SK-N-SH (cell line): ENCODE measurements at regions not wholly inside any gene's neighbourhood (a gene's known extent, or its start where the extent isn't known, plus 50 kb on each side); places are given as distances from the start of the nearest gene placed in this dataset.

ENCODE experiments used
- CTCF ChIA-PET: fragments of 300-600, 350-600 bp; formaldehyde crosslinking; extraction: SDS; loops from one replicate; lab custom pipeline; 2021; lab: Yijun Ruan, JAX
- POLR2A ChIA-PET: fragments of 350-600 bp; sonication (Branson Sonifier 250); formaldehyde crosslinking; extraction: SDS; loops from one replicate; lab custom pipeline; 2020; ENCODE audit warnings: antibody characterized with exemption, inconsistent platforms; lab: Yijun Ruan, JAX
- DNase-seq: peaks from one replicate; pipeline ENCODE4 v3.0.0; 2012
- H2AFZ ChIP-seq: fragments of 200-600 bp; sonication (generic); 2 replicates; pipeline ENCODE4 v1.8.1; 2016; ENCODE audit warnings: antibody characterized with exemption, mild to moderate bottlenecking, low read depth
- H3F3A ChIP-seq: fragments of 200-600 bp; sonication (generic); replicated peaks from 2 replicates; pipeline ENCODE3; 2016; ENCODE audit warnings: antibody characterized with exemption, mild to moderate bottlenecking; ENCODE audit not compliant: insufficient read depth
- H3K27ac ChIP-seq, 2 experiments: fragments of 200-500 bp in 1 of 2; fragments of 200-600 bp in 1 of 2; sonication (Bioruptor generic) in 1 of 2; sonication (generic), shearing (Covaris generic) in 1 of 2; 2 replicates each; pipeline versions ENCODE4 v1.5.1 to v1.6.1; 2014 to 2016; ENCODE audit warnings: low read depth in 2 of 2, inconsistent platforms in 1 of 2, low read length in 1 of 2, mild to moderate bottlenecking in 1 of 2, mixed read lengths in 1 of 2
- H3K27me3 ChIP-seq: fragments of 200-600 bp; sonication (generic), shearing (Covaris generic); 2 replicates; pipeline ENCODE4 v1.6.1; 2016; ENCODE audit warnings: mixed run types; ENCODE audit not compliant: insufficient read depth
- H3K36me3 ChIP-seq, 2 experiments: fragments of 200-500 bp in 1 of 2; fragments of 200-600 bp in 1 of 2; sonication (Bioruptor generic) in 1 of 2; sonication (generic) in 1 of 2; replicated peaks in 1 of 2; 2 replicates each; pipeline versions ENCODE3 to v1.5.1; 2014 to 2016; ENCODE audit warnings: low read length in 1 of 2, mild to moderate bottlenecking in 1 of 2; ENCODE audit not compliant: insufficient read depth in 2 of 2, control insufficient read depth in 1 of 2
- H3K4me1 ChIP-seq, 2 experiments: fragments of 200-500 bp in 1 of 2; fragments of 200-600 bp in 1 of 2; sonication (Bioruptor generic) in 1 of 2; sonication (generic), shearing (Covaris generic) in 1 of 2; 2 replicates each; pipeline versions ENCODE4 v1.5.1 to v1.6.1; 2014 to 2016; ENCODE audit warnings: low read depth in 1 of 2, low read length in 1 of 2, mixed run types in 1 of 2; ENCODE audit not compliant: insufficient read depth in 2 of 2, control insufficient read depth in 1 of 2
- H3K4me2 ChIP-seq: fragments of 200-600 bp; sonication (generic), shearing (Covaris generic); 2 replicates; pipeline ENCODE4 v1.6.1; 2017; ENCODE audit warnings: mixed run types
- H3K4me3 ChIP-seq, 2 experiments: fragments of 200-500 bp in 1 of 2; fragments of 200-600 bp in 1 of 2; sonication (Bioruptor generic) in 1 of 2; sonication (generic), shearing (Covaris generic) in 1 of 2; 2 replicates each; pipeline versions ENCODE4 v1.5.1 to v1.8.1; 2014 to 2016; ENCODE audit warnings: low read depth in 2 of 2, inconsistent platforms in 1 of 2, low read length in 1 of 2, mild to moderate bottlenecking in 1 of 2, mixed read lengths in 1 of 2, moderate library complexity in 1 of 2
- H3K79me2 ChIP-seq: fragments of 200-600 bp; sonication (generic); 2 replicates; pipeline ENCODE4 v1.8.1; 2017; ENCODE audit warnings: mild to moderate bottlenecking; ENCODE audit not compliant: insufficient read depth
- H3K9ac ChIP-seq: fragments of 200-600 bp; sonication (generic); 2 replicates; pipeline ENCODE4 v1.6.1; 2017; ENCODE audit warnings: mixed run types
- H3K9me2 ChIP-seq: fragments of 200-600 bp; sonication (generic); 2 replicates; pipeline ENCODE4 v1.6.1; 2017; ENCODE audit warnings: mixed run types
- H3K9me3 ChIP-seq: fragments of 200-600 bp; sonication (generic); 2 replicates; pipeline ENCODE4 v1.6.1; 2017; ENCODE audit warnings: mixed run types, mild to moderate bottlenecking, moderate library complexity
- H4K20me1 ChIP-seq: fragments of 200-600 bp; sonication (generic); 2 replicates; pipeline ENCODE4 v1.6.1; 2017; ENCODE audit warnings: mild to moderate bottlenecking, mixed run types; ENCODE audit not compliant: insufficient read depth
- CTCF ChIP-seq: fragments of 200-600 bp; sonication (generic); IDR thresholded peaks from 2 replicates; pipeline ENCODE4 v1.6.1; 2017; ENCODE audit warnings: antibody characterized with exemption, mild to moderate bottlenecking, moderate library complexity
- FOXM1 ChIP-seq: IDR thresholded peaks from 2 replicates; pipeline ENCODE4 v1.4.0; 2012; ENCODE audit warnings: low read depth, mild to moderate bottlenecking
- GABPA ChIP-seq: IDR thresholded peaks from 2 replicates; pipeline ENCODE4 v1.4.0; 2012; ENCODE audit warnings: low read depth, mild to moderate bottlenecking
- GATA2 ChIP-seq: sonication (generic); formaldehyde crosslinking; IDR thresholded peaks from 2 replicates; pipeline ENCODE4 v1.5.0; 2020; ENCODE audit warnings: mild to moderate bottlenecking, missing genetic modification reagents
- JUND ChIP-seq: IDR thresholded peaks from 2 replicates; pipeline ENCODE4 v1.4.0; 2012
- MAX ChIP-seq: IDR thresholded peaks from 2 replicates; pipeline ENCODE4 v1.4.0; 2012; ENCODE audit warnings: low read depth
- MEF2A ChIP-seq: IDR thresholded peaks from 2 replicates; pipeline ENCODE4 v1.4.0; 2012; ENCODE audit warnings: low read depth, borderline replicate concordance
- NFIC ChIP-seq: IDR thresholded peaks from 2 replicates; pipeline ENCODE4 v1.4.0; 2012; ENCODE audit warnings: borderline replicate concordance
- NRF1 ChIP-seq: IDR thresholded peaks from 2 replicates; pipeline ENCODE4 v1.6.1; 2012; ENCODE audit warnings: low read depth, mild to moderate bottlenecking, low read length
- POLR2AphosphoS5 ChIP-seq: IDR thresholded peaks from 2 replicates; pipeline ENCODE4 v1.6.1; 2012; ENCODE audit warnings: low read depth, low read length
- RXRA ChIP-seq: IDR thresholded peaks from 2 replicates; pipeline ENCODE4 v1.4.0; 2012; ENCODE audit warnings: low read depth, mild to moderate bottlenecking, borderline replicate concordance
- SIN3A ChIP-seq: IDR thresholded peaks from 2 replicates; pipeline ENCODE4 v1.6.1; 2012; ENCODE audit warnings: low read depth, mild to moderate bottlenecking, low read length, moderate library complexity, borderline replicate concordance
- TCF12 ChIP-seq: IDR thresholded peaks from 2 replicates; pipeline ENCODE4 v1.4.0; 2012
- TEAD4 ChIP-seq: IDR thresholded peaks from 2 replicates; pipeline ENCODE4 v1.4.0; 2012; ENCODE audit warnings: mild to moderate bottlenecking, borderline replicate concordance; ENCODE audit not compliant: insufficient read depth
- USF2 ChIP-seq: fragments of 150-350 bp; IDR thresholded peaks from 2 replicates; pipeline ENCODE4 v1.6.1; 2017; ENCODE audit warnings: antibody characterized with exemption, low read length, low read depth, borderline replicate concordance
- YY1 ChIP-seq: IDR thresholded peaks from 2 replicates; pipeline ENCODE4 v1.4.0; 2012; ENCODE audit warnings: low read depth, mild to moderate bottlenecking
- ZBTB33 ChIP-seq: IDR thresholded peaks from 2 replicates; pipeline ENCODE4 v1.4.0; 2012; ENCODE audit warnings: low read depth, borderline replicate concordance
- WGBS: methylation state at CpG from one replicate; pipeline ENCODE4 v1.1.6; 2017; ENCODE audit warnings: low lambda C conversion rate; 5-methylcytosine and 5-hydroxymethylcytosine counted together

- 46% methylated on average over 6 of the region's 6 CpGs for WGBS
- POLR2A ChIA-PET = no interaction called here
- H2AFZ ChIP-seq = no peak overlapping the region
These were observed 175.2 kb upstream of the RAI14 start for GRCh38 chr5:34480810-34481528.

More at GRCh38 chr5:34480810-34481528, 175.2 kb upstream of the RAI14 start:
- Histone ChIP-seq H3K4me3 (no peak overlapping the region), H3K27me3 (no peaks in the 10 kb centered on the region), H3K27ac (no peak overlapping the region), H3K79me2 (no peaks in the 10 kb centered on the region), H3K9me3 (no peaks in the 10 kb centered on the region), H3K9me2 (no peaks in the 10 kb centered on the region), H3K4me2 (no peak overlapping the region), H3K4me1 (no peaks in the 10 kb centered on the region; a peak in 1 of 4 replicates), H3K9ac (no peak overlapping the region), H4K20me1 (no peaks in the 10 kb centered on the region), H3F3A (no peaks in the 10 kb centered on the region), H3K36me3 (no peaks in the 10 kb centered on the region)
- no peak for TF ChIP-seq ZBTB33
- no peak for TF ChIP-seq NFIC
- no peak for TF ChIP-seq FOXM1
- no peak for TF ChIP-seq TCF12
- no peak for TF ChIP-seq YY1
- no peak for TF ChIP-seq GATA2 (CRISPR knock-in tag)
- no peak for TF ChIP-seq RXRA
- TF ChIP-seq NRF1 = no peak
- TF ChIP-seq MEF2A = no peak
- TF ChIP-seq CTCF = no peak
- no peak for TF ChIP-seq JUND
- TF ChIP-seq POLR2AphosphoS5 = no peak
- no peak for TF ChIP-seq MAX
- no peak for TF ChIP-seq SIN3A
- no peak for TF ChIP-seq GABPA
- no peak for TF ChIP-seq USF2
- no peak for TF ChIP-seq TEAD4
- CTCF ChIA-PET = interaction anchor here (0.6 to 1.9 kb wide), 2 partner anchors 417 to 1045 kb away, joined by 3 to 10 read pairs; no protein-coding TSS in a partner anchor
- no peak for DNase-seq
